ENCODE measurements at regions not wholly inside any gene's neighbourhood (a gene's known extent, or its start where the extent isn't known, plus 50 kb on each side); places are given as distances from the start of the nearest gene placed in this dataset.
"Not testable (repeated sequence)": the region's sequence is repeated elsewhere in the genome, so short reads cannot be mapped to it uniquely, and the experiment has no call there.

DNA sequence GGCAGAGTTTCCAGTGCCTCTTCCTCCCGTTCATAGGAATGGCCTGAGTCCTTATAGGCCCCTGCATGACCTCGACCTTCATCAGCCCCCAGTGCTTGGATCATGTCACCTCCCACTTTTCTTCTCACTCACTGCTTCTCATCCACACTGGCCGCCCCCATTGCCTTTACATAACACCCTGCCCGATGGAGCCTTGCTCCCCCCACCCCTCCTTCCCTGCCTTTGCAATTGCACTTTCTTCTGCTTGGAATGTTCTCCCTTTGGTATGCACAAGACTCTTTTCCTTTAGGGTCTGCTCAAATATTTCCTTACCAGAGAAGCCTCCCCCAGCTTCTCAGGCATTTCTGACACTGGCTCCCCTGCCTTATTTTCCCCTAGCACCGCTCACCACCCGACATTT lies 125.2 kb upstream of the KCNJ6 start:
- no peak for DNase-seq (ENCODE audit: low spot score)

DNA sequence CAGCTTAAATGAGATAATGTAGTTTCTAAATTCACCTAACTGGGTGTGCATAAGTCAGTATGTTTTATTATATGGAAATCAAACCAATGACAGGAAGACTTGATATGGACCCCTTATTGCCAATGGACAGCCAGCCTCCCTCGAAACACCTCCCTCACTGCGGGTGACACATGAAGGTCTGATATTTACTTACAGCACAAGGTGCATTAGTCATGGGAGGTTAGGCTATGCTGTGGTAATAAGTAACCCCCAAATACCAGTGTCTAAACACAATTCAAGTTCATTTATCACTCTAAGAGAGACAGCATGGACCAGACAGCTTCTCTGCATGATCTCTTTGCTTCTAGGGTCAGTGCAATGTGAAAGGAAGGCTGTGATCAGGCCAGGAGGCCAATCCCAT lies 126.0 kb upstream of the KCNJ6 start:
- DNase-seq (ENCODE audit: low spot score): no peak

DNA sequence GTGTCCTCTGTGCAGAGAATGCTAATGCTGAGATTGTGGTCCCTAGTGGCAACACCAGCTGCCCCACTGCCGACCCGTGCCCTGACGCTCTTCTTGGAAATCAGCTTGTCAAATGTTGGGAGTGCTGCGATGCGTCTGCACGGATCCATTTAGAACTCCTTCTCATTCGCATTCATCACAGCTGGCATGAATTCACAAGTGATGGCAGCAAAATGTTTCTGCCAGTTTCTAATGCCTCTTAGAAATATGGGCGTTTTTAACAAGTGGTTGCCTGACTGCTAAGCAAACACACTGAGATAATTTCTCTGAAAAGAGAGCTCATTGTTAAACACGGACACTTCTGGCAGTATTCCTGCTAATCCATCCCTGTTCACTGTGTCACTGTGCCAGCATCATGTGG lies 131.9 kb upstream of the KCNJ6 start:
- DNase-seq (ENCODE audit: low spot score): no peak

DNA sequence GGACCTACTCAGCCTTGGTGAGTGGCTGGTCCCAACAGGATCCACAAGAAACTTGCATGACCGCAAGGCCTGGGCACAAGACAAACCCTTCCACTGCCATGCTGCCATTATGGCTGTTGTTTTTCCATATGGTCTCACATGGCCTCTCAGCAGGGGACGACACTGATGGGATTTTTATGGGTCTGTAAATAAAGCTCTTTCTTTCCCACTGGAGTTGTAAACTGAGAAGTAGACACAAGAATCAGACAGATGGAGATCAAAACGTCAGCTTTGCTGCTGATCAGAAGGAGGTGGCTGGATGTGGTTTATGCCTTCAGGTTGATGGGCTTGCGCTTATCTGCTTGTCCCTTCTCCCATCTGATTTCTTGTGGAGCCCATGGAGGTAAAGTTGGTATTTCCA lies 138.1 kb upstream of the KCNJ6 start:
- DNase-seq (ENCODE audit: low spot score): no peak

DNA sequence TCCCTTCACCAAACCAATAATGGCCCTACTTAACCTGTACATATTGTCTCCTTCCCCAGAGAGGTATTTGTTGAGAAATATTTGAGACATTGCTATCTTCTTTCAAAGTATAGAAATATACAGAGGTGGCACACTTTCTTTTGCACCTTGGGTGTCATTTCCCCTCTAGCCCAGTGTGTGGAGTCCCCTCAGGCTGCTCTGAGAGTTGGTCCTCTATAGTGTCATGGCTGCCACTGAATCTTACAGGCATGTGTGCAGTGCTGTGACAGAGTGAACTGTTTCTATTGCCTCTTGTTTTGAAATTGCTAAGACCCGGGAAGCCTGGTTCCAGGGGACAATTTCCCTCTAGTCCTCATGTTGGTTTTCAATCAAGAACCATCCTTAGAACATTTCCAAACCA lies 140.2 kb upstream of the KCNJ6 start:
- DNase-seq (ENCODE audit: low spot score): no peak

DNA sequence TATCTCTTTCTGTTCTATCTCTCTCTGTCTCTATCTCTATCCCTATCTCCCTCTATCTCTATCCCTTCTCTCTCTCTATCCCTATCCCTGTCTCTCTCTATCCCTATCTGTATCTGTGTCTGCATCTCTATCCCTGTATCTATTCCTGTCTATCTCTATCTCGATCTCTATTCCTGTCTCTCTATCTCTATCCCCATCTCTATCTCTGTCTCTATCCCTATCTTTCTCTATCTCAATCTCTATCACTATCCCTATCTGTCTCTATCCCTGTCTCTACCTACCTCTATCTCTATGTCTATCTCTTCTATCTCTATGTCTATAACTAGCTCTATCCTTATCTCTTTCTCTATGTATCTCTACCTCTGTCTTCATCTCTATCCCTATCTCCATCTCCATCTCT lies 141.4 kb upstream of the KCNJ6 start:
- no peak for DNase-seq (ENCODE audit: low spot score)

DNA sequence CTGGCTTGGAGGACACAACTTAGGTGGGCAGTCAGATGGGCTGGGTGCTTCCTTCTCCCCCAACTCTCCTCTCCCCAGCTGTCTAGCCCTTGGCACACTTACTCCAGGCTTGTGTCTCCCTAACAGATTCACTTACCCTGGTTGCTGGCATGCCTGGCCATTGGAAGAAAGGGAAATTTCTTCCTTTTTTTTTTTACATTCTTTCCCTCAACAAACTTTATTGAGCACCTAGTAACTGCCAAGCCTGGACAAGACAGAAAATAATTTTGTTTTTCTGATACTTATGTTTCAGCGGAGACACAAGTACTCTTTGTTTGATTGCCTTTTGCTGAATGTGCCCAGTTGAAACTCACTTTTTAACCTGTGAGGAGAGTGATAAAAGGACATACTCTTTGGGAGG lies 144.3 kb upstream of the KCNJ6 start:
- no peak for DNase-seq (ENCODE audit: low spot score)

DNA sequence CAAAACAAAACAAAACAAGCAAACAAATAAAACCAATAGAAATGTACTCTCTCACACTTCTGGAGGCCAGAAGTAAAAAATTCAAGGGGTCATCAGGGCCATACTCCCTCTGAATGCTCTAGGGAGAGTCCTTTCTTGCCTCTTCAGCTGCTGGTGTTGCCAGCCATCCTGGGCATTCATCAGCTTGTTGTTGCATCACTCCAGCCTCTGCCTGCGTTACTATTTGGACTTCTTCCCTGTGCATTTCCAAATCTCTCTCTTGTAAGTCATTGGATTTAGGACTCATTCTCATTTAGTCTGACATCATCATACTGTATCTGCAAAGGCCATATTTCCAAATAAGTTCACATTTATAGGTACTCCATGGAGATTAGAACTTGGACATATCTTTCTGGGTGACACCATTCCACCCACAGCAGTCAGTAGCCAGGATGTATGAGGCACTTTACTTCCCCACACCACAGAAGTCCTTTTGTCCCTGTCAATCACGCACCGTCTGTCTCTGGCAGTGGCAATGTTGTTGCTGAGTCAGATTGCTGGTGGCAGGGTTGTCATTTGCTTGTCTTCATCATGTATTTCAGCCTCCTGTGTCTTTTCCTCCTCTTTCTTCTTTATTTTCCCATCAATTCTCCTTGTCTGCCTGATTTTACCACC lies 151.0 kb upstream of the KCNJ6 start:
- DNase-seq (ENCODE audit: low spot score): no peak

DNA sequence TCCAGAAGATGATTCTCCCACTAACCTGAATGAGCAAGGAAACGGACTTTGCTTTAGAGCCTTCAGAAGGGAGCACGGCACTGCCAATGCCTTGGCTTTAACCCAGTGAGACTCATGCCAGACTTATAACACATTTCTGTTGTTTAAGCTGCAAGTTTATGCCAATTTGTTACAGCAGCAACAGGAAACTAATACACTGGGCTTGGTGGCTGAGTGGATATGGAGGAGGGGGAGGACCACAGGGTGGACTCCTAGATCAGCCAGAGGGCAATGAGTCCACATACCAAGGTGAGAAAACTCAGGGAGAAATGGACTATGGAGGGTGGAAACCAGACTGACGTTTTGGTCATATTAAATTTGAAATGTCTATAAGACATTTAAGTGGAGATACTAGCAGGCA lies 156.2 kb upstream of the KCNJ6 start:
- DNase-seq (ENCODE audit: low spot score): no peak

DNA sequence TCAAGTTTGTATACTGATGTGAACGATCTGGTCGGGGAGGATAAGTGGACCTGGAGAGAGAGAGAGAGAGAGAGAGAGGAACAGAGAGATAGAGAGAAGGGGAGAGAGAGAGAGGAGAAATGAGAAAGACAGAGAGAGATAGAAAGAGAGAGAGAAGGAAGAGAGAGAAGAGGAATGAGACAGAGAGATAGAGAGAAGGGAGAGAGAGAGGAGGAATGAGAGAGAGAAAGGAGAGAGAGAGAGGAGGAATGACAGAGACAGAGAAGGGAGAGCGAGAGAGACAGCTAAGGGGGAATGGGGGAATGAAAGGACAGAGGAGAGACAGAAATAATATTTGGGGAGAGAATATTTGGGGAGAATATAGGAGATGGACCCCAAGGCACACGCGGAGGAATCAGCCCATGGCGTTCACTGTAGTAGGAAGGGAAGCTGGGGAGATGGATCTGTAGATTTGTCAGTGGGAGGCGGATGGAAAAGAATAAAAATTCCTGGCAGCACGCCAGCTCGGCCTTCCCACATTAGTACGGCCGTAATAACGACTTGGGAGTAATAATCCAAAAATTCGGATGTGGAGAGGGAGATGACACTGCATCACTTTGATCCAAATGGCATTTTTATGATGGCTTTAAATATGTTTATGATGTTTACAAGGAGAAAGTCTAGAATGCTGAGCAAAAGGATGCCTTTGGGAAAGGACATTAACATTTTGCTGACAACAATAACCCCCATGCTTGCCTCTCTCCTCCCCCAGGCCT lies 159.8 kb upstream of the KCNJ6 start:
- no peak for DNase-seq (ENCODE audit: low spot score)

DNA sequence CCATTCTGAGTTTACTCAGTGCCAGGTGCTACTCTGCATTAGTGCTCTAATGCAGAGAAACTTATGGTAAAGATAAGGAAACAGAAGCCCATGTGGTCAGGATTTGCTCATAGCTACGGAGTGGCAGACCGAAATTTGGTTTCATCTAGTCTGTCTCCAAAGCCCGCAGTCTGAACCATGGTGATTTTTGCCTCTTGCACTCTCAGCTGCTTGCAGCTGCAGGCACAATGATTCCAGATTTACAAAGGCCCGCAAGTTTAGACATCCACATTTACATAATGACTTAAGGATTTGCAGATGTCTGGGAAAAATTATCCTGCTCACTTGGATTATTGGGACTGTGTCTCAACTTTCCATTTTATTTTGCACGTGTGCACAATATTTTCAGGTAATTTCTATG lies 161.3 kb upstream of the KCNJ6 start:
- no peak for DNase-seq (ENCODE audit: low spot score)

DNA sequence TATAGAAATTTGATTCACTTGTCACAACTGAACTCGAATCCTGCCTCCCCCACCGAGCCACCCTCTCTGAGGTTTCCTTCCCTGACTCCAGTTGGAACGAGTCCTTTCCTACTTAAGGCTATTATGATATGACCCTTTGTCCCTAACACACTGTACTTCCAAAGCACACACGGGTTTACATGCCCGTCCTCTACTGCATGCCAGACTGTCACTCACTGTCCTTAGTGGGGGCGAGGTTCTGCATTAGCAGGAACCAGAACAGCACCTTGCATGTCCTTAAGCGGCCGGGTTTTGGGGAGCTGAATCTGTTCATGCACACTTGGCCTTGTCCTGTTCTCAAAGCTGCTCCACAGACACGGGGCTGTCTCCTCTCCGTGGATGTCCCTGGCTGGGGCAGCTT lies 164.6 kb upstream of the KCNJ6 start:
- DNase-seq (ENCODE audit: low spot score): no peak

DNA sequence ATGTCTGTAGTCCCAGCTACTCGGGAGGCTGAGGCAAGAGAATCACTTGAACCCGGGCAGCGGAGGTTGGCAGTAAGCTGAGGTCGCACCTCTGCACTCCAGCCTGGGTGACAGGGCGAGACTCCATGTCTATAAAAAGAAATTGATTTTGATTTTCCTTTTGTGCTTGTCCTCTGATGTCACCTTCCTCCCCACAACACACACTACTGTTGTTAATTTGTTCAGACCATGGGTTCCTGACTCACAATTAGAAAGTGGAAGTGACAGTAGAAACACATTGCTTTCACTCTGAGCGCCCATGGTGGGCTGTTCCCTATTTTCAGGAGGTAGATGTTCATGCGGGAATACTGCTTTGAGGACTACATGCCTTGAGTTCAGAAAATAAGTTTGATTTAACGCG lies 165.5 kb upstream of the KCNJ6 start:
- no peak for DNase-seq (ENCODE audit: low spot score)

DNA sequence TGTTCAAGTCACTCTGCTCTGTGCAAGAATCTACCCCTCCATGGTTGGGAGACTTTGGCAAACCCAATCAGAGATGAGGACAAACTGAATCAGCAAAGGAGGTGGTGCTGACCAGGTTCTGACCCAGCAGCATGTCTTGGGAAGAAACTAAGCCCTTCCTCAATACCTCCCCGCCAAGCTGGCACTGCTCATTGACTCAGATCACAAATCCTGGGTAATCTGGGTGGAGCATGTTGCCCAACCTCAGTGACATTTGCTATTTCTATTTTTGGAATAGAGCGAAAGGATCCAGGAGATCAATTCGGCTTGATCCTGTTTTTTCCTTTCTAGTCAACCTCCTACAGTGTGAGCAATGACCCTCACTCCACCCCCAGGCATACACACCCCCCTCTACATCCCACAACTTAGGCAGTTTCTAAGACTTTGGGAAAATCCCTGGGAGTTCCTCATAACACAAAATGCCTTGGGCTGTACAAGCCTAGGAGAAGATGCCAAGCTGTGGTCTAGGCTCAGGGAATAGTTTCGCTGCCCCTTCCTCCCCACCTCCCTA lies 166.8 kb upstream of the KCNJ6 start:
- no peak for DNase-seq (ENCODE audit: low spot score)

DNA sequence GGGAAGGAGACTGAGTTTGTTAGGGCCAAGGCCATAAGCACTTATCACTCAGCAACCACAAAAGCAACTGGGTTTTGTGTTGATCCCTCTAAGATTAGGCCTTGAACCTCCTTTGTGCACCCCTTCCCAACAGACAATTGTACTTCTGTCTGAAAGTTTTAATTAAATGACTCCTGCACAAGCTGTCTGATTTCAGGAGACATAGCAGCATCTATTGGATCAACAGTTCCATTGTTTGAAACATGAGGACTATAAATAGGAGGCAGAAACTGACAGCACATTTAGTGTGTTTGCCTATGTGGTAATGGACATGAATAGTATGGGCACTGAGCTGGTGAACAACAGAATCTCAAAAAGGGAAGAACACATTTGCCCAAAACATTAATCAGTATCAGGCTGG lies 167.3 kb upstream of the KCNJ6 start:
- DNase-seq (ENCODE audit: low spot score): no peak

DNA sequence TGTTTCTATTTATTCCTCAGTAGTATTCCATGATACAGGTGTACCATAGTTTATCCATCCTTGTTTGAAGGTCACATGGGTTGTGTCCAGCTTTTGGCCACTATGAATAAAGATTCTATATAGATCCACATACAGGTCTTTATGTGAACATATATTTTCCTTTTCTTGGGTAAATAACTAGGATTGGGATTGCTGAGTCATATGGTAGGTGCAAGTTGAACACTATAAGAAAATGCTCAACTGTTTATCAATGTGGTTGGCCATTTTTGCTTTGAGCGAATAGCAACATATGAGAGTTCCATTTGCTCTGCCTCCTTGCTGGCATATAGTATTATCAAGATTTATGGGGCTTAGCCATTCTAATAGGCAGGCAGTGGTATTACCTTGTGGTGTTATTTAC lies 170.2 kb upstream of the KCNJ15 start:
- no peak for DNase-seq (ENCODE audit: low spot score)

DNA sequence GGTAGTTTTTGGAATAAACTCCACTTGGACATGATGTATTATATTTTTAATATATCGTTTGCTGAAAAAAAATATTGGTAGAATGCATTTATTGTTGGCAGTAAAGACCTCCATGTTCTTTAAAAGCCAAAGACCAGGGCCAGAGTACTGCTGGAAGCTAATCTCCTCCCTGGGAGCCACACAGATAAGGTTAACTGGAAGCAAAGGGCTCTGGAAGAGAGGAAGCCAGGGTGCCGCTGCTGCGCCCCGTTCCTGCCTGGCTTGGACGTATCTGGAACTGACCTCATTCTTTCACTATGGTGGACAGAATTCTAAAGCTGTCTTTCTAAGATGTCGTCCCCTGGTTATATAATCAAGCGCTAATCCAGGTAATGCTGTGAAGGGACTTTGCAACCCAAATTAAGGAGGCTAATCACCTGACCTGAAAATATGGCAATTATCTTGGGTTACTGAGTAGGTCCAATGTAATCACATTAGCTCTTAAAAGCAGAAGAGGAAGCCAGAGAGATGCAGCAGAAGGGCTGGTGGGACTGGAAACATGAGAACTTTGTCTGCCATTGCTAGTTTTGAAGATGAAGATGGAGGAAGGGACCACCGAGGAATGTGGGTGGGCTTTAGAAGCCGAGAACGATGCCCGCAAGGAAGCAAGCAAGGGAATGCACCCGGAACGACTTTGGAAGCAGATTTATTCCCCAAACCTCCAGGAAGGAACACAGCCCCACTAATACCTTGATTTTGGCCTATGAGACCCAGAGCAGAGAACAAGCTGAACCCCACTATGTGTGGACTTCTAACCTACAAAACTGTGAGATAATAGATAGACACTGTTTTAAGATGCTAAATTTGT lies 167.7 kb upstream of the KCNJ15 start:
- no peak for DNase-seq (ENCODE audit: low spot score)

DNA sequence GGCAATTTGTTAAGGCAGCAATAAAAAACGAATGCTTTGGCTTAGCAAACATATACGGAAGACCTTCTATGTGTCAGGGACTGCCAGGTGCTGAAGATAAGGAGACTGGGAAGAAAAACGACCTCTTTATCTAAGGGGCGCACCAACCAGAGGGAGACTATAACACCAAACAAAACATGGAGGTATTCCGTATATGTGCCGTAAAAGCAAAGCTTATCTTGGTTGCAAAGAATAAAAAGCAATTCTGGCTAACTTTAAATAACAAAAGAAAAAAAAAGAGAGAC lies 167.1 kb upstream of the KCNJ15 start:
- no peak for DNase-seq (ENCODE audit: low spot score)

DNA sequence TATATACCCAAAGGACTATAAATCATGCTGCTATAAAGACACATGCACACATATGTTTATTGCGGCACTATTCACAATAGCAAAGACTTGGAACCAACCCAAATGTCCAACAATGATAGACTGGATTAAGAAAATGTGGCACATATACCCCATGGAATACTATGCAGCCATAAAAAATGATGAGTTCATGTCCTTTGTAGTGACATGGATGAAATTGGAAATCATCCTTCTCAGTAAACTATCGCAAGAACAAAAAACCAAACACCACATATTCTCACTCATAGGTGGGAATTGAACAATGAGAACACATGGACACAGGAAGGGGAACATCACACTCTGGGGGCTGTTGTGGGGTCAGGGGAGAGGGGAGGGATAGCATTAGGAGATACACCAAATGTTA lies 165.7 kb upstream of the KCNJ15 start:
- not testable (repeated sequence) for DNase-seq (ENCODE audit: low spot score)

DNA sequence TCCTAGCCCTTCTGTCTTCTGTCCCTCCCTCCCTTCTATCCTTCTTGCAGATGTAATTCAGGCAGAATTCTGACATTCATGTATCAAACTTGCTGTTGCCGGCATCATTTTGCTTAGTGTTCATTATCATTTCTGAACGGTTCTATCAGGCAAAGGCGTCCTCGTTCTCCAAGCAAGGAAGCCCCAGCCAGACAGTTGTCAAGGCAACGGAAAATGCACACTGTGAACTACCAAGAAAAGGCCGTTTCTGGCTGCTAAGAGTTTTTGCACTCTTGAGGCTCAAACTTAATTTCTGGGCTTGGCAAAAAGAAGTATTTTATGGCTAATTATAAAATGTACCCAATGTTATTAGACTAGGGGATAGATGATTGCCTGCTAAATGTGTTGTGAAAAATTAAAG lies 164.7 kb upstream of the KCNJ15 start:
- no peak for DNase-seq (ENCODE audit: low spot score)

DNA sequence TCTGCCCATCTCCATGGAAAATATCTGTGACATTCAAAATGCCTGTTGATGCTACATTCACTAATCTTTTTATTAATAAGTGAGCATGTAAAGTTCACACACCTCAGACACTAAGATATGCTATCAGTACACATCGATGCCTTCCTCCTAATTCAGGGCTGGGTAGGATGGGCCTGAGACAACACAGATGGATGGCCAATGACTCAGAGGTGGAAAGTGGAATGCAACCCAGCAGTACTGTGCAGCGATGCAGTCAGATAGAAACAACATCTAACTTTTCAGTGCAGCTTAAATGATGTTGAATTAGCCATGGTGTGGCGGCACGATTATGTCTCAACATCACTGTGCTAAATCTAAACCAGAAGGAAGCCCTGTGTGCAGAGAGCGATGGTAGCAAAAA lies 161.6 kb upstream of the KCNJ15 start:
- no peak for DNase-seq (ENCODE audit: low spot score)

DNA sequence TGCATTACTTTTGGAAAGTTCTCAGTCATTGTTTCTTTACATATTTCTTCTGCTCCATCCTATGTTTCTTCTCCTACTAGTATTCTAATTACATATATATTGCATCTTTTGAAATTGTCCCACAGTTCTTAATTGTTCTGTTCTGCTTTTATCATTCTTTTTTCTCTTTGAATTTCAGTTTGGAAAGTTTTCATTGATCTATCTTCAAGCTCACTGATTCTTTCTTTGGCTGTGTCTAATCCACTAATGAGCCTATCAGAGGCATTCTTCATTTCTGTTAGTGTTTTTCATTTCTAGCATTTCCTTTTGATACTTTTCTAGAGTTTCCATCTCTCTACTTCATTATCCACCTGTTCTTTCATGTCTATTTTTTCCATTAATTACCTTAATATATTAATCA lies 159.0 kb upstream of the KCNJ15 start:
- DNase-seq (ENCODE audit: low spot score): no peak

DNA sequence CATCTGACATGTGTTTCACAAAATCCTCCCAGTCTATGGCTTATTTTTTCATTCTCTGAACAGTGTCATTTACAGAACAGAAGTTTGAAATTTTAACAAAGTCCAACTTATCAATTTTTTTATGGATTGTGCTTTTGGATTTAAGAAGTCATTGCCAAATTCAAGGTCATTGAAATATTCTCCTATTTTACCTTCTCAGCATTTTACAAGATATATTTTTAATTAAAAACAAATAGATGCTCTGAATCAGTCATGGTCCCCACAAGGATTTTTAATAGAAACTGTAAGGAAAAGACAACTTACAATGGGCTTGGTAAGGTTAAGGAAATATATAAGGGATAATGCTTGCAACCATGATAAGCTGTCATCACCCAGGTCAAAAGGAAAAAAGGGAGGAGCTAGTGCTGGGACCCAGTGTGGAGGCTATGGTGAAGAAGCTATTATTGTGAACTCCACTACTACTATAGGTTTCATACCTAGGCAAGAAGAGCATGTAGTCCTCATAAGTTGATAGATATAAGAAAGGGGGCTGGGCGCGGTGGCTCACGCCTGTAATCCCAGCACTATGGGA lies 144.5 kb upstream of the KCNJ15 start:
- DNase-seq (ENCODE audit: low spot score): no peak
